Heart left ventricle (tissue), 13 donors: ENCODE measurements at regions not wholly inside any gene's neighbourhood (a gene's known extent, or its start where the extent isn't known, plus 50 kb on each side); places are given as distances from the start of the nearest gene placed in this dataset.

Experiments
- POLR2A ChIP-seq, 2 donors: fragments of 450-650 bp; IDR thresholded peaks; one replicate each; pipeline ENCODE4 v1.6.1; 2017; ENCODE audit warnings: antibody characterized with exemption in 2 of 2, mild to moderate bottlenecking in 2 of 2, moderate library complexity in 2 of 2
- TF ChIP-seq, protein P1 (sequence below), 12 donors: fragments of 200-600 bp; sonication (generic) in 4 of 12; IDR thresholded peaks; one replicate each; pipeline versions ENCODE4 v1.5.0 to v1.8.0; 2018 to 2022; ENCODE audit warnings: antibody characterized with exemption in 12 of 12, mild to moderate bottlenecking in 5 of 12
- donor health status: ischemic (EF 13 %, LVEDD 7.1; RV severe dilation, severe dysfunction).
- donor health status: DM: no; HTN: yes; CAD: no.
- donor health status: DM: no; HTN: no; CAD: no.
- donor health status: ischemic (EF 25% LVEDD 6.9; RV normal size, moderate dysfunction).
- donor health status: ischemic (EF 25% LVEDD 5.7; RV mildly dilated, moderate dysfunction).
- donor health status: ischemic (EF 35%, LVEDD 5.7; RV mildly dilated, moderate dysfunction).
- donor health status: nonischemic (EF 11% LVEDD 7.7; RV severe dilation, severe dysfunction).
- donor health status: DM: yes; HTN: yes; CAD: no.
- donor health status: PGD.
- donor health status: ischemic (EF 29% LVEDD 5.4; RV normal size, mild dysfunction).
- donor health status: nonischemic (EF 23%, LVEDD 6.1; RV moderate dilation, normal function).

DNA sequence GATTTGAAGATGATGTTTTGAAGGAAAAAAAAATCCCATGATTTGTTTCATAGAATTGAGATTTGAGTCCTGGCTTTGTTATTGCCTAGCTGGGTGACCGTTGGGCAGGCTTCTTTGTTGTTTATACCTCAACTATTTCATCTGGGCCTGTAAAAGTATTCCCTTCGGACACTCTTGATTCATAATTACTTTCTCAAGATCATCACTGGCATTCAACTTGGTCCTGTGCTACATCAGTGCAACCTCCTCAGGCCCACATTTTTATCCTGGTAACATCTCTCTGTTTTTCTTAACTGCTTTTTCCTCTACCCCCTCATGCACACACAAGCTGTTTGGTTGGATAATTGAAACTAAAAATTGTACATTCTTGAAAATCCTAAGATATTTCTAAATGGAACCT is 67.5 kb upstream of the P3H2 start:
- TF ChIP-seq, protein P1, sequence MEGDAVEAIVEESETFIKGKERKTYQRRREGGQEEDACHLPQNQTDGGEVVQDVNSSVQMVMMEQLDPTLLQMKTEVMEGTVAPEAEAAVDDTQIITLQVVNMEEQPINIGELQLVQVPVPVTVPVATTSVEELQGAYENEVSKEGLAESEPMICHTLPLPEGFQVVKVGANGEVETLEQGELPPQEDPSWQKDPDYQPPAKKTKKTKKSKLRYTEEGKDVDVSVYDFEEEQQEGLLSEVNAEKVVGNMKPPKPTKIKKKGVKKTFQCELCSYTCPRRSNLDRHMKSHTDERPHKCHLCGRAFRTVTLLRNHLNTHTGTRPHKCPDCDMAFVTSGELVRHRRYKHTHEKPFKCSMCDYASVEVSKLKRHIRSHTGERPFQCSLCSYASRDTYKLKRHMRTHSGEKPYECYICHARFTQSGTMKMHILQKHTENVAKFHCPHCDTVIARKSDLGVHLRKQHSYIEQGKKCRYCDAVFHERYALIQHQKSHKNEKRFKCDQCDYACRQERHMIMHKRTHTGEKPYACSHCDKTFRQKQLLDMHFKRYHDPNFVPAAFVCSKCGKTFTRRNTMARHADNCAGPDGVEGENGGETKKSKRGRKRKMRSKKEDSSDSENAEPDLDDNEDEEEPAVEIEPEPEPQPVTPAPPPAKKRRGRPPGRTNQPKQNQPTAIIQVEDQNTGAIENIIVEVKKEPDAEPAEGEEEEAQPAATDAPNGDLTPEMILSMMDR (IDR thresholded peaks at IDR 0.05): no peak
- no peak for TF ChIP-seq POLR2A (IDR thresholded peaks at IDR 0.05)
